GM12878 (cell line): ENCODE measurements at regions not wholly inside any gene's neighbourhood (a gene's known extent, or its start where the extent isn't known, plus 50 kb on each side); places are given as distances from the start of the nearest gene placed in this dataset.

Source experiments
- ATAC-seq: fragments of 200-7000 bp; cut with Tn5 transposase; 3 replicates; pipeline ENCODE4 v1.9.1; 2020; ENCODE audit warnings: mild to moderate bottlenecking, moderate library complexity
- BruUV-seq: library from RNA; stranded (reverse); fragments of 400-500 nt; replicated peaks from 2 replicates; lab custom pipeline; 2021; lab: Mats Ljungman, UMichigan
- CTCF ChIA-PET: fragments of 300-600 bp; sonication (Branson Sonifier 250); formaldehyde crosslinking; extraction: SDS; loops from one replicate; lab custom pipeline; 2021; ENCODE audit warnings: inconsistent platforms; lab: Yijun Ruan, JAX
- POLR2A ChIA-PET: fragments of 350-600 bp; formaldehyde crosslinking; extraction: SDS; loops from one replicate; lab custom pipeline; 2021; ENCODE audit warnings: inconsistent platforms; lab: Charles Lee
- RAD21 ChIA-PET: fragments of 300-600 bp; sonication (Branson Sonifier 250); formaldehyde crosslinking; loops from one replicate; lab custom pipeline; 2023; ENCODE audit warnings: antibody characterized with exemption; ENCODE audit not compliant: unreplicated experiment; lab: Charles Lee
- SMC1A ChIA-PET: fragments of 300-600 bp; sonication (Branson Sonifier 250); formaldehyde crosslinking; loops from one replicate; lab custom pipeline; 2023; ENCODE audit not compliant: unreplicated experiment, uncharacterized antibody; lab: Charles Lee
- DNase-seq: peaks from one replicate; pipeline ENCODE4 v3.0.0-alpha.2; 2011; ENCODE audit warnings: low read depth, low spot score
- FAIRE-seq: peaks from 3 replicates; lab custom pipeline; 2011; peaks lifted over from hg19 to GRCh38; lab: Jason Lieb, UNC
- H2AFZ ChIP-seq: 2 replicates; pipeline ENCODE4 v1.6.0; 2011; ENCODE audit warnings: low read depth, low read length, control low read depth; ENCODE audit not compliant: control insufficient read depth
- H3K27ac ChIP-seq: 2 replicates; pipeline ENCODE4 v1.5.1; 2011; ENCODE audit warnings: control low read depth; ENCODE audit not compliant: control insufficient read depth, insufficient read depth
- H3K27me3 ChIP-seq, 2 experiments: replicated peaks in 1 of 2; 2 replicates each; pipeline versions ENCODE4 v1.6.0 to v1.6.1; 2011; ENCODE audit warnings: low read length in 1 of 2; ENCODE audit not compliant: control insufficient read depth in 2 of 2, insufficient read depth in 2 of 2
- H3K36me3 ChIP-seq, 2 experiments: 2 replicates each; pipeline ENCODE4 v1.5.1; 2011; ENCODE audit warnings: low read length in 1 of 2; ENCODE audit not compliant: control insufficient read depth in 2 of 2, insufficient read depth in 2 of 2
- H3K4me1 ChIP-seq: 2 replicates; pipeline ENCODE4 v1.6.1; 2011; ENCODE audit warnings: mild to moderate bottlenecking, low read length, moderate library complexity, mixed read lengths; ENCODE audit not compliant: control insufficient read depth, insufficient read depth
- H3K4me2 ChIP-seq: 2 replicates; pipeline ENCODE4 v1.6.0; 2011; ENCODE audit warnings: control low read depth; ENCODE audit not compliant: control insufficient read depth, insufficient read depth
- H3K4me3 ChIP-seq: fragments of 200-600 bp; sonication (generic); 2 replicates; pipeline ENCODE4 v1.5.1; 2016
- H3K79me2 ChIP-seq: 2 replicates; pipeline ENCODE4 v1.6.0; 2011; ENCODE audit warnings: low read length; ENCODE audit not compliant: control insufficient read depth, insufficient read depth
- H3K9ac ChIP-seq: 2 replicates; pipeline ENCODE4 v1.8.0; 2011; ENCODE audit warnings: low read length, control low read depth, mixed read lengths; ENCODE audit not compliant: control insufficient read depth, insufficient read depth
- H3K9me3 ChIP-seq: replicated peaks from 3 replicates; pipeline ENCODE4 v1.5.1; 2011; ENCODE audit warnings: mild to moderate bottlenecking, low read length; ENCODE audit not compliant: control insufficient read depth, insufficient read depth
- H4K20me1 ChIP-seq: 2 replicates; pipeline ENCODE4 v1.6.0; 2011; ENCODE audit not compliant: control insufficient read depth, insufficient read depth
- CBX3 ChIP-seq: fragments of 200-600 bp; sonication (generic); IDR thresholded peaks from 2 replicates; pipeline ENCODE4 v1.6.1; 2016; ENCODE audit warnings: low read depth, borderline replicate concordance
- CHD1 ChIP-seq: IDR thresholded peaks from 2 replicates; pipeline ENCODE4 v1.6.1; 2012; ENCODE audit warnings: low read depth, low read length, improper control_type of control experiment
- CREB1 ChIP-seq: IDR thresholded peaks from 2 replicates; pipeline ENCODE4 v1.6.1; 2012; ENCODE audit warnings: low read depth, mild to moderate bottlenecking, inconsistent platforms
- IKZF1 ChIP-seq: fragments of 450-650 bp; conservative IDR thresholded peaks from 2 replicates; pipeline ENCODE4 v1.6.1; 2017; ENCODE audit warnings: antibody characterized with exemption, mild to moderate bottlenecking
- IKZF2 ChIP-seq, 2 experiments: fragments of 450-650 bp; IDR thresholded peaks; 2 replicates each; pipeline ENCODE4 v1.6.1; 2017; ENCODE audit warnings: mild to moderate bottlenecking in 2 of 2, moderate library complexity in 2 of 2
- POU2F2 ChIP-seq: IDR thresholded peaks from 3 replicates; pipeline ENCODE4 v1.6.1; 2011; ENCODE audit warnings: low read depth, mild to moderate bottlenecking, low read length, borderline replicate concordance
- SMAD5 ChIP-seq: IDR thresholded peaks from 2 replicates; pipeline ENCODE4 v1.6.1; 2016; ENCODE audit warnings: antibody characterized with exemption, low read depth
- SP1 ChIP-seq: IDR thresholded peaks from one replicate; pipeline ENCODE4 v1.6.1; 2011; ENCODE audit warnings: low read depth, low read length
- WRNIP1 ChIP-seq: IDR thresholded peaks from 2 replicates; pipeline ENCODE4 v1.6.1; 2011; ENCODE audit warnings: low read depth, low read length, improper control_type of control experiment, borderline replicate concordance
- ZNF217 ChIP-seq: fragments of 450-650 bp; IDR thresholded peaks from 2 replicates; pipeline ENCODE4 v1.6.1; 2017; ENCODE audit warnings: antibody characterized with exemption, mild to moderate bottlenecking
- WGBS: methylation state at CpG from one replicate; pipeline ENCODE4 v1.1.6; 2016; ENCODE audit warnings: low lambda C conversion rate; ENCODE audit not compliant: insufficient replicate concordance, insufficient coverage; ENCODE audit errors: missing lambda C conversion rate; 5-methylcytosine and 5-hydroxymethylcytosine counted together
- in situ Hi-C: fragments of 300-500 bp; cut with MboI; formaldehyde crosslinking; loops from 9 replicates; pipeline ENCODE4 v1.14.3; 2018; ENCODE audit warnings: mixed read lengths
- intact Hi-C: fragments of 100-400 bp; cut with micrococcal nuclease; formaldehyde crosslinking; loops from one replicate; pipeline ENCODE4 v1.14.2; 2022; ENCODE audit not compliant: unreplicated experiment
- TF ChIP-seq, protein P1 (sequence below): fragments of 450-650 bp; IDR thresholded peaks from 2 replicates; pipeline ENCODE4 v1.6.1; 2016; ENCODE audit warnings: mild to moderate bottlenecking

DNA sequence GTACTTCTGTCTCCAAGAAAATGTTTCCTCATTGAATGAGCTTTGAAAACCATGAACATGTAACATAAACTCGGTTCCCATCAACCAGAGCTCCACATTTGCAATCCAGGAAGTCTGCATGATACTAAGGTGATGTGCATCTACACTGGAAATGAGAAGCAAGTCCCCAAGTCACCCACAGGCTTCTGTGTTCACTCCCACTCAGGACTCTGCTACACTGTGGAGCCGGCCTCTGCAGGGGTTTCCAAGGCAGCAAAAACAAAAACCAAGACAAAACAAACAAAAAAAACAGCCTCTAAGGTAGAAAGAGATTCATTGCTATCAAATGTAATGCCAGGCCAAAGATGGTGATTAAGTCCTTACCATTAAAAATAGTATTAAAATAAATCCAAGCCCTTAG is 593.7 kb downstream of the IRX1 start:
- WGBS = 4% methylated on average over 2 of the region's 2 CpGs
- ChIA-PET RAD21 (no interaction called here), SMC1A (no interaction called here), POLR2A (no interaction called here), CTCF (no interaction called here)
- no peak overlapping the region for H3K27ac ChIP-seq
- FAIRE-seq (no peak), ATAC-seq (no peak), DNase-seq (no peak)
- no peak overlapping the region for H3K4me3 ChIP-seq
- TF ChIP-seq ZNF217 (no peak), SMAD5 (no peak), CREB1 (no peak)
- TF ChIP-seq, protein P1, sequence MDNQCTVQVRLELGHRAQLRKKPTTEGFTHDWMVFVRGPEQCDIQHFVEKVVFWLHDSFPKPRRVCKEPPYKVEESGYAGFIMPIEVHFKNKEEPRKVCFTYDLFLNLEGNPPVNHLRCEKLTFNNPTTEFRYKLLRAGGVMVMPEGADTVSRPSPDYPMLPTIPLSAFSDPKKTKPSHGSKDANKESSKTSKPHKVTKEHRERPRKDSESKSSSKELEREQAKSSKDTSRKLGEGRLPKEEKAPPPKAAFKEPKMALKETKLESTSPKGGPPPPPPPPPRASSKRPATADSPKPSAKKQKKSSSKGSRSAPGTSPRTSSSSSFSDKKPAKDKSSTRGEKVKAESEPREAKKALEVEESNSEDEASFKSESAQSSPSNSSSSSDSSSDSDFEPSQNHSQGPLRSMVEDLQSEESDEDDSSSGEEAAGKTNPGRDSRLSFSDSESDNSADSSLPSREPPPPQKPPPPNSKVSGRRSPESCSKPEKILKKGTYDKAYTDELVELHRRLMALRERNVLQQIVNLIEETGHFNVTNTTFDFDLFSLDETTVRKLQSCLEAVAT = no peak
- in situ Hi-C loops = no loop called here
- no peaks in the 10 kb centered on the region for H3K9me3 ChIP-seq
- H2AFZ ChIP-seq = no peak overlapping the region
- no peak overlapping the region for H3K9ac ChIP-seq
- intact Hi-C loops = no loop called here
- no peaks in the 10 kb centered on the region for H3K79me2 ChIP-seq
- H3K4me1 ChIP-seq = no peaks in the 10 kb centered on the region
- no peaks in the 10 kb centered on the region for H4K20me1 ChIP-seq
- H3K36me3 ChIP-seq = no peaks in the 10 kb centered on the region
- BruUV-seq = no TSS peak
- H3K27me3 ChIP-seq = no peaks in the 10 kb centered on the region
- no peak overlapping the region for H3K4me2 ChIP-seq

- no peaks in the 10 kb centered on the region for H3K36me3 ChIP-seq
- H2AFZ ChIP-seq = no peak overlapping the region
- in situ Hi-C loops = no loop called here
- no peaks in the 10 kb centered on the region for H3K9me3 ChIP-seq
- DNase-seq (no peak), ATAC-seq (no peak), FAIRE-seq (no peak)
- H4K20me1 ChIP-seq = no peaks in the 10 kb centered on the region
- H3K27me3 ChIP-seq = no peaks in the 10 kb centered on the region
- H3K4me1 ChIP-seq = no peaks in the 10 kb centered on the region
- no TSS peak for BruUV-seq
- intact Hi-C loops = no loop called here
- ChIA-PET RAD21 (no interaction called here), CTCF (no interaction called here), SMC1A (no interaction called here), POLR2A (no interaction called here)
- TF ChIP-seq WRNIP1 (no peak), CHD1 (no peak), IKZF1 (no peak), POU2F2 (no peak), SP1 (no peak), IKZF2 (IDR thresholded peaks at IDR 0.05) (no peak), CBX3 (no peak)
- H3K79me2 ChIP-seq = no peaks in the 10 kb centered on the region
- H3K27ac ChIP-seq = no peak overlapping the region
- 93% methylated on average over 3 of the region's 3 CpGs for WGBS
- no peak overlapping the region for H3K9ac ChIP-seq
- H3K4me2 ChIP-seq = no peak overlapping the region
- no peak overlapping the region for H3K4me3 ChIP-seq
These were observed 595.4 kb downstream of the IRX1 start for GRCh38 chr5:4191041-4191440.
